ENCODE measurements at regions not wholly inside any gene's neighbourhood (a gene's known extent, or its start where the extent isn't known, plus 50 kb on each side); places are given as distances from the start of the nearest gene placed in this dataset.

DNA sequence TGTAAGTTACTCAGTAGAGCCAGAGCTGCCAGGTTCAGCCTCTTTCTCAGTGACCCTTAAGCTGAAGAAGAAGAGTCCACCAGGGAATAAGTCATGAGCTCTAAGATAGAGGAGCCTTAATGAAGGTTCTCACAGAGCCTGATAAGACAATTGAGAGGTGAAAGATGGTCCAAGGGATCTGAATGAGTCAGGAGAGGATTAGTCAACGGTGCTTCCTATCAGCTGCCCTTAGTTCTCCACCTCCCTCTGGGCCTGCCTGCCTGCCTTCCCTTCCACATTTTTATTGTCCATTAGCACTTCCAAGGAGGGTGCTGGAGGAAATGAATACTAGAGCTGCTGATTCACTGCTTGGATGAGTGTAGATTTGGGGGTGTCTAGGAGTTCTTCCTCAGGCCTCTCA is 161.7 kb upstream of the RMST start:
- no peak for DNase-seq (ENCODE audit: low spot score, unreplicated experiment)
- H3K4me1 Mint-ChIP-seq (ENCODE audit: low read depth) = peaks cover 5% of the 10 kb centered on the region
- H3K9me3 Mint-ChIP-seq (ENCODE audit: low read depth) = no peaks in the 10 kb centered on the region
- TF ChIP-seq, protein P1, sequence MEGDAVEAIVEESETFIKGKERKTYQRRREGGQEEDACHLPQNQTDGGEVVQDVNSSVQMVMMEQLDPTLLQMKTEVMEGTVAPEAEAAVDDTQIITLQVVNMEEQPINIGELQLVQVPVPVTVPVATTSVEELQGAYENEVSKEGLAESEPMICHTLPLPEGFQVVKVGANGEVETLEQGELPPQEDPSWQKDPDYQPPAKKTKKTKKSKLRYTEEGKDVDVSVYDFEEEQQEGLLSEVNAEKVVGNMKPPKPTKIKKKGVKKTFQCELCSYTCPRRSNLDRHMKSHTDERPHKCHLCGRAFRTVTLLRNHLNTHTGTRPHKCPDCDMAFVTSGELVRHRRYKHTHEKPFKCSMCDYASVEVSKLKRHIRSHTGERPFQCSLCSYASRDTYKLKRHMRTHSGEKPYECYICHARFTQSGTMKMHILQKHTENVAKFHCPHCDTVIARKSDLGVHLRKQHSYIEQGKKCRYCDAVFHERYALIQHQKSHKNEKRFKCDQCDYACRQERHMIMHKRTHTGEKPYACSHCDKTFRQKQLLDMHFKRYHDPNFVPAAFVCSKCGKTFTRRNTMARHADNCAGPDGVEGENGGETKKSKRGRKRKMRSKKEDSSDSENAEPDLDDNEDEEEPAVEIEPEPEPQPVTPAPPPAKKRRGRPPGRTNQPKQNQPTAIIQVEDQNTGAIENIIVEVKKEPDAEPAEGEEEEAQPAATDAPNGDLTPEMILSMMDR (IDR thresholded peaks at IDR 0.05; ENCODE audit: unreplicated experiment) = no peak
- H3K27ac Mint-ChIP-seq = no peak overlapping the region
- H3K4me3 Mint-ChIP-seq (ENCODE audit: low read depth) = no peak overlapping the region
- no peaks in the 10 kb centered on the region for H3K36me3 Mint-ChIP-seq (ENCODE audit: insufficient read depth)
- no peaks in the 10 kb centered on the region for H3K27me3 Mint-ChIP-seq

GRCh38 chr12:97301576-97301975 is 161.0 kb upstream of the RMST start:
- H3K27ac Mint-ChIP-seq = no peak overlapping the region
- DNase-seq (ENCODE audit: low spot score, unreplicated experiment) = no peak
- no peaks in the 10 kb centered on the region for H3K9me3 Mint-ChIP-seq (ENCODE audit: low read depth)
- TF ChIP-seq, protein P1 (IDR thresholded peaks at IDR 0.05; ENCODE audit: unreplicated experiment) = no peak
- no peaks in the 10 kb centered on the region for H3K27me3 Mint-ChIP-seq
- H3K4me1 Mint-ChIP-seq (ENCODE audit: low read depth) = peaks cover 5% of the 10 kb centered on the region
- no peaks in the 10 kb centered on the region for H3K36me3 Mint-ChIP-seq (ENCODE audit: insufficient read depth)
- H3K4me3 Mint-ChIP-seq (ENCODE audit: low read depth) = no peak overlapping the region

DNA sequence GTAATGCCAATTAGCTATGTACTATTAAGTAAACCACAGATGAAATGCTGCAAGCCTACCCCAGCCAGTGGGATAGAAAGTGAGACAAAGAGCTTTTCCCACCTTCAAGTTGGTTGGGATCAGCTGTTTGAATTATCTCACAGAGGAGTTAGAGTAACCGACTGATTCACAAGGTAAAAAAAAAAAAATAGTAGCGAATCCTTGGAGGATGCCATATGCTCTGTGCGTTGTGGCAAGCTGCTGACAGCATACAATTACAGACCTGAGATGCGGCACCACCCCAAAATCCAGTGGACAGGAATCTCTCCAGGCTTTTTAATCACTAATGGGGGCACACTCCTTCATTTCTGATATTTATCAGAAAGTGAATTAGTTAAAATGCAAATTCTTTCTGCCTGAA is 157.0 kb upstream of the RMST start:
- Mint-ChIP-seq H3K27ac (no peak overlapping the region), H3K36me3 (ENCODE audit: insufficient read depth) (no peaks in the 10 kb centered on the region), H3K9me3 (ENCODE audit: low read depth) (no peaks in the 10 kb centered on the region), H3K27me3 (no peaks in the 10 kb centered on the region), H3K4me3 (ENCODE audit: low read depth) (no peak overlapping the region), H3K4me1 (ENCODE audit: low read depth) (no peaks in the 10 kb centered on the region)
- TF ChIP-seq, protein P1 (IDR thresholded peaks at IDR 0.05; ENCODE audit: unreplicated experiment) = no peak
- DNase-seq (ENCODE audit: low spot score, unreplicated experiment) = no peak

DNA sequence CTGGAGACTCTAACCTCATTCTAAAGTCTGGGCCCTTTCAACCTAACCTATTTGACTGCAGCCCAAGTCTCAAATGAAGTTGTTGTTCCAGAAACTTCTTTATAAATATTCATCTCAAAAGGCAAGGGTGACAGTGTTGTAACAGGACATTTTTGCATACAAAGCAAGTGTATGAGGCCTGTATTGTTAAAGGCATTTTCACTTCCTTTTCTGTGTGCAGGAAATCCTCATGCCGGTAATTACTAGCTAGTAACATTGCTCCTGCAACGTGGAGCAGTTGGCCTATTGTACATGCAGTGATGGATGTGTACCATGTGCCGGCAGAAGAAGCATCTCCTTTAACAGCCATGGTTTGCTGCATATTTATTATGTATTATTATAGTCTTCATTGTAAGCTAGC is 156.5 kb upstream of the RMST start:
- Mint-ChIP-seq H3K9me3 (ENCODE audit: low read depth) (no peaks in the 10 kb centered on the region), H3K27ac (no peak overlapping the region), H3K4me3 (ENCODE audit: low read depth) (no peak overlapping the region)

DNA sequence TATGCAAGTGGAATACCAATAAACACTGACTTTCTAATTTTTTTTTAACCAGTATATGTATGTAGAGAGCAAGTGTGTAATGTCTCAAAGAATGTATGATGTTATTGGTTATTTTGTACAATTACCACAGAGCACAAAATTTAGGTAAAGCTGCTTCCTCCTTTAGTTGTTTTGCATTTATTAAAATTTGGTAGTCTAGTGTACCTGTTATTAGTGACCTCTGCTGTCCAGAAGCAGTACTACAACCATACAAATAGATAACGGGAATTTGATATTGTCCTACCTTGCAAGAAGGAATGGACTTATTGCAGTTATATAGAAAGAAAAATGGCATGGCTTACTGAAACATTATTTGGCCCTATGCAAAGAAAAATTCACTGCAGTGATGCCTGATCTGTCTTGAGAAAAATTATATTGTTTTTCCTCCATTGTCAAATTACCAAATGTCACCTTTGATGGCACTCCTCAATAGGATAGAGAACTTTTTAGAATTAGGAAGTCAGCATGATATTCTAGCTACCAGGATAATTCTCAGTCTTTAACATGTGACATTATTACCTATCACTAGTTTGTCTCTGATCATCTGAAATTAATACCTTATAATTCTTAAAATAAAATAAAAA is 153.9 kb upstream of the RMST start:
- TF ChIP-seq, protein P1 (IDR thresholded peaks at IDR 0.05; ENCODE audit: unreplicated experiment) = peak; percentile 63
- no peaks in the 10 kb centered on the region for H3K9me3 Mint-ChIP-seq (ENCODE audit: low read depth)
- H3K36me3 Mint-ChIP-seq (ENCODE audit: insufficient read depth) = no peaks in the 10 kb centered on the region
- H3K27me3 Mint-ChIP-seq = no peaks in the 10 kb centered on the region
- H3K4me1 Mint-ChIP-seq (ENCODE audit: low read depth) = peaks cover 5% of the 10 kb centered on the region
- H3K27ac Mint-ChIP-seq = no peak overlapping the region
- H3K4me3 Mint-ChIP-seq (ENCODE audit: low read depth) = no peak overlapping the region
- DNase-seq (ENCODE audit: low spot score, unreplicated experiment) = no peak

More for the DNA sequence above, 156.5 kb upstream of the RMST start:
- no peaks in the 10 kb centered on the region for H3K36me3 Mint-ChIP-seq (ENCODE audit: insufficient read depth)
- TF ChIP-seq, protein P1 (IDR thresholded peaks at IDR 0.05; ENCODE audit: unreplicated experiment) = no peak
- no peaks in the 10 kb centered on the region for H3K27me3 Mint-ChIP-seq
- no peaks in the 10 kb centered on the region for H3K4me1 Mint-ChIP-seq (ENCODE audit: low read depth)
- DNase-seq (ENCODE audit: low spot score, unreplicated experiment) = no peak

All from progenitor cell of endocrine pancreas (in vitro differentiated cells).